ENCODE measurements at regions not wholly inside any gene's neighbourhood (a gene's known extent, or its start where the extent isn't known, plus 50 kb on each side); places are given as distances from the start of the nearest gene placed in this dataset.
A peak's percentile ranks its signal among the peaks of the same experiment; 100 is the strongest.

DNA sequence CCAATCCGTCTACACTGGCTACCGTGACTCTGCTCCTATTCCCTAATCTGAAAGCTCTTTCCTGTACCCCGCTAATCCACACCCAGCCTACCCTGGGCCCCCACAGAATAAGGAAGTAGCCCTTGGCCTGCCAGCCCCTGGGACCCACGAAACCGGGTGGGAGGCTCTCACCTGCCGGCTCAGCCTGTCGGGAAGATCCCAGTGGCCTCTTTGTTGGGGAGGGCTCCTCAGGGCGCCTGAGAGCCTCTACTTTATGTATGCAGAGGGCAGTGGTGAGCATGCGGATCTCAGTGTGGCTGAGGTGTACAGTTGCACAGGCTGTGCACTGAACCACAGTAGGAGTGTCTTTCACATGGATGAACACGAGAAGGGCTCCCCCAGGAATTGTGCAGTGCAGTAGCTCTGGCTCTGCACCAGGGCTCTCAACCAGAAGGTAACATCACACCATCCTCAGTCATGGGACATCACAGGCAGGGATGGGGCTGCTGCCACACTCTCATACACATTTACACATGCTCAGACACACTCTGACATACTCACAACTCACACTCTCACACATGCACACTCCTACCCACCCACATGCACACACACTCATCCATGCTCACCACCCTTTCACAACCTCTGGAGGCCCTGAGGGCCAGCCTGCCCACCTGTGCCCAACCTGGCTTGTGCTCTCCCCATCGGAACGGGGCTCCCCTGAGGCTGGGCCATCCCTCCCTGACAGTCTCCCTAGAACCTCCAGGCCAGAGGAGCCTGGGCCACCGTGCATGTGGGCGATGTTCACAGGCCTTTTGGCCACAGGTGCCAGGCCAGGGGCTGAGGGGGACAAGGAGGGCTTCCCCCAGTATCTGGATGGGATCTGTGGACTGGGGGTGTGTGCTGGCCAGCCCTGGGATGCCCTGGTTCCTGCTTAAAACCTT is 135.0 kb downstream of the URI1 start (continued):
- TF ChIP-seq, protein P1, sequence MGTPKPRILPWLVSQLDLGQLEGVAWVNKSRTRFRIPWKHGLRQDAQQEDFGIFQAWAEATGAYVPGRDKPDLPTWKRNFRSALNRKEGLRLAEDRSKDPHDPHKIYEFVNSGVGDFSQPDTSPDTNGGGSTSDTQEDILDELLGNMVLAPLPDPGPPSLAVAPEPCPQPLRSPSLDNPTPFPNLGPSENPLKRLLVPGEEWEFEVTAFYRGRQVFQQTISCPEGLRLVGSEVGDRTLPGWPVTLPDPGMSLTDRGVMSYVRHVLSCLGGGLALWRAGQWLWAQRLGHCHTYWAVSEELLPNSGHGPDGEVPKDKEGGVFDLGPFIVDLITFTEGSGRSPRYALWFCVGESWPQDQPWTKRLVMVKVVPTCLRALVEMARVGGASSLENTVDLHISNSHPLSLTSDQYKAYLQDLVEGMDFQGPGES (IDR thresholded peaks at IDR 0.05; ENCODE audit: low read depth, low read length), result no peak
- TF ChIP-seq TEAD4 (IDR thresholded peaks at IDR 0.05; ENCODE audit: borderline replicate concordance, insufficient read depth), result no peak
- no peak for TF ChIP-seq FOXJ3 (CRISPR knock-in tag; IDR thresholded peaks at IDR 0.05)
- TF ChIP-seq SMC3 (IDR thresholded peaks at IDR 0.05; ENCODE audit: low read depth, low read length), result no peak
- TF ChIP-seq PBX3 (IDR thresholded peaks at IDR 0.05), result no peak
- TF ChIP-seq MXI1 (IDR thresholded peaks at IDR 0.05; ENCODE audit: low read depth, low read length), result no peak
- TF ChIP-seq, protein P2, sequence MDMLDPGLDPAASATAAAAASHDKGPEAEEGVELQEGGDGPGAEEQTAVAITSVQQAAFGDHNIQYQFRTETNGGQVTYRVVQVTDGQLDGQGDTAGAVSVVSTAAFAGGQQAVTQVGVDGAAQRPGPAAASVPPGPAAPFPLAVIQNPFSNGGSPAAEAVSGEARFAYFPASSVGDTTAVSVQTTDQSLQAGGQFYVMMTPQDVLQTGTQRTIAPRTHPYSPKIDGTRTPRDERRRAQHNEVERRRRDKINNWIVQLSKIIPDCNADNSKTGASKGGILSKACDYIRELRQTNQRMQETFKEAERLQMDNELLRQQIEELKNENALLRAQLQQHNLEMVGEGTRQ (IDR thresholded peaks at IDR 0.05; ENCODE audit: borderline replicate concordance, low read depth, low read length), result no peak
- no peak for TF ChIP-seq POLR2AphosphoS5 (IDR thresholded peaks at IDR 0.05; ENCODE audit: low read depth, low read length)
- TF ChIP-seq NRF1 (IDR thresholded peaks at IDR 0.05; ENCODE audit: low read depth, low read length), result no peak
- TF ChIP-seq, protein P3, sequence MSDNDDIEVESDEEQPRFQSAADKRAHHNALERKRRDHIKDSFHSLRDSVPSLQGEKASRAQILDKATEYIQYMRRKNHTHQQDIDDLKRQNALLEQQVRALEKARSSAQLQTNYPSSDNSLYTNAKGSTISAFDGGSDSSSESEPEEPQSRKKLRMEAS (IDR thresholded peaks at IDR 0.05; ENCODE audit: low read depth), result no peak
- no peak for TF ChIP-seq GATA2 (CRISPR knock-in tag; IDR thresholded peaks at IDR 0.05)

DNA sequence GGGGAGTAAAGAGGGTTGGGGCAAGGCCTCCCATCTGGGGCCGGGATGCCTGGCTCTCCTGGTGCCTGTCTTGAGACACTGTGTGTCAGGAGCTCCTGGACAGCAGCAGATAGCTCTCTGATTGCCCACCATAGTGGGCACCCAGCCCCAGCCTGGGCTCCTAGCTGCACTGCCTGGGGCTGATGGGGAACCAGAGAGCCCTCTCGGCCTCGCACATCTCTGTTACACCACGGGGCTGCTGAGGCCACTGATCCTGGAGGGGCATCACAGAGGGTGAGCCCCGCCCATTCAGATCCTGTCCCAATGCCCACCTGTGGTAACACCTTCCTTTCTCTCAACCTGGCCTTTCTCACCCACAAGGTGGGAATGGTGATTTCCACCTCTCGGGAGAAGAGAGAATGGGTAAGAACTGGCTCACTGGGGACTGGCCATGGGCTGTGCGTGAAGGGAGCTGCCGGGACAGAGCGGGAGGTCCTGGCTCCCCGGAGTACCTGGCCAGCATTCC is 135.9 kb downstream of the URI1 start:
- Histone ChIP-seq H3K9ac (no peak overlapping the region), H3K27ac (ENCODE audit: low read depth in 2 of 2, low read length in 1 of 2) (no peak overlapping the region), H2AFZ (ENCODE audit: low read depth) (no peak overlapping the region), H3K27me3 (ENCODE audit: insufficient read depth) (no peaks in the 10 kb centered on the region), H3K4me3 (ENCODE audit: low read depth in 2 of 2, low read length in 1 of 2) (no peak overlapping the region), H3F3A (replicated peaks; ENCODE audit: insufficient read depth) (no peaks in the 10 kb centered on the region), H3K36me3 (replicated peaks in 1 of 2; ENCODE audit: control insufficient read depth in 1 of 2, insufficient read depth in 2 of 2, low read length in 1 of 2) (no peaks in the 10 kb centered on the region), H3K79me2 (ENCODE audit: insufficient read depth) (no peaks in the 10 kb centered on the region), H3K4me2 (no peak overlapping the region), H3K4me1 (ENCODE audit: control insufficient read depth in 1 of 2, insufficient read depth in 2 of 2, low read depth in 1 of 2, low read length in 1 of 2) (peaks cover 0 to 3% of the 10 kb centered on the region in 2 experiments; a peak in 1 of 4 replicates), H3K9me2 (no peaks in the 10 kb centered on the region), H3K9me3 (no peaks in the 10 kb centered on the region), H4K20me1 (ENCODE audit: insufficient read depth) (no peaks in the 10 kb centered on the region)
- TF ChIP-seq RXRA (IDR thresholded peaks at IDR 0.05; ENCODE audit: borderline replicate concordance, low read depth) (no peak), PBX3 (IDR thresholded peaks at IDR 0.05) (no peak), SMC3 (IDR thresholded peaks at IDR 0.05; ENCODE audit: low read depth, low read length) (no peak), FOXM1 (IDR thresholded peaks at IDR 0.05; ENCODE audit: low read depth) (no peak), FOXJ3 (CRISPR knock-in tag; IDR thresholded peaks at IDR 0.05) (no peak), MXI1 (IDR thresholded peaks at IDR 0.05; ENCODE audit: low read depth, low read length) (no peak), RFX5 (IDR thresholded peaks at IDR 0.05; ENCODE audit: low read length) (no peak), POLR2AphosphoS5 (IDR thresholded peaks at IDR 0.05; ENCODE audit: low read depth, low read length) (no peak), TAF1 (IDR thresholded peaks at IDR 0.05; ENCODE audit: borderline replicate concordance, low read depth, low read length) (no peak), NFIC (IDR thresholded peaks at IDR 0.05; ENCODE audit: borderline replicate concordance) (no peak), NRF1 (IDR thresholded peaks at IDR 0.05; ENCODE audit: low read depth, low read length) (no peak), RCOR1 (IDR thresholded peaks at IDR 0.05; ENCODE audit: low read length) (no peak), JUND (IDR thresholded peaks at IDR 0.05) (no peak), YY1 (IDR thresholded peaks at IDR 0.05; ENCODE audit: low read depth) (no peak), GATA2 (CRISPR knock-in tag; IDR thresholded peaks at IDR 0.05) (no peak), SIN3A (IDR thresholded peaks at IDR 0.05; ENCODE audit: borderline replicate concordance, low read depth, low read length) (no peak), RAD21 (IDR thresholded peaks at IDR 0.05; ENCODE audit: low read length) (no peak), EP300 (IDR thresholded peaks at IDR 0.05; ENCODE audit: borderline replicate concordance in 1 of 2, low read depth in 1 of 2, low read length in 1 of 2) (no peak)
- TF ChIP-seq, protein P2 (IDR thresholded peaks at IDR 0.05; ENCODE audit: borderline replicate concordance, low read depth, low read length), result no peak
- DNase-seq, result peak; percentile 18
- ChIA-PET POLR2A (interaction anchor here (0.5 kb wide), 1 partner anchor 148 kb away, joined by 3 read pairs; no protein-coding TSS in a partner anchor), CTCF (interaction anchor here (1.4 to 2.1 kb wide), 2 partner anchors 27 to 32 kb away, joined by 3 to 9 read pairs; no protein-coding TSS in a partner anchor)
- WGBS (ENCODE audit: low lambda C conversion rate), result 51% methylated on average over 6 of the region's 10 CpGs

Data from SK-N-SH (cell line).